GM21717 (cell line): ENCODE measurements at regions not wholly inside any gene's neighbourhood (a gene's known extent, or its start where the extent isn't known, plus 50 kb on each side); places are given as distances from the start of the nearest gene placed in this dataset.

Experiments used
- ATAC-seq: cut with Tn5 transposase; IDR thresholded peaks from one replicate; pipeline ENCODE4 v1.9.1; 2021; ENCODE audit warnings: mild to moderate bottlenecking, moderate library complexity; ENCODE audit not compliant: unreplicated experiment

DNA sequence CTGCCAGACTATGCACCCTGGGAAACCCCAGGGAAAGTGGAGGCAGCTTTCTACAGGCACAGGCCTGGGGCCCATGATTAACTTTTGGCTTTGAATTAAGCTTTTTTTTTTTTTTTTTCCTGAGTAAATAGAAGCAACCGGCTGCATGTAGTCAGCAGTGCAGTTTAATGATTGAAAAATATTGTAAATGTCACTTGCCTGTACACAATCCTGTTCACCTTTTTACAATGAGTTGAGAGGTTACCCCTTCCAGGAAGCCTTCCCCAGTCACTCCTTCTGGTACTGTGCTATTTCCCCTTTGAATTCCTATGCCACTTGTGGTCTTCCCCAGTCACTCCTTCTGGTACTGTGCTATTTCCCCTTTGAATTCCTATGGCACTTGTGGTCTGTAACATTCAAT is 475.6 kb downstream of the TDRD15 start:
- ATAC-seq: no peak

DNA sequence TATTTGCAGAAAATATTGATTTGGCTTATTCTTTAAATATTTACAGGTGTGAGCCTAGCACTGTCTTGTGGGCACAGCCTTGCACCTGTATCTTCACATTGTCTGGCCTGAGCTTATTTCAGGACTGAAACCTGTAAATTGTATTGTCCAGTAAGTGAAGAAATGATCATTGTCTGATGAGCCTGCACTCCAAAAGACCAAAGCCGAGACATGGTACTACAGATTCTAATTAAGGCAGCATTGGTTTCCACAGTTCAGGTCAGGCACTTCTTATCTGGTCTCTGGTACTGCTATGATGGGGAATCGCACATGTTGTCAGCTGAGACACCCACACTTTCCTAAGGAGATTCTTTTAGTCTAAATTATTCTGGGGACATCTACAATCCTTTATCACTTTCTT is 479.0 kb downstream of the TDRD15 start:
- ATAC-seq: no peak

DNA sequence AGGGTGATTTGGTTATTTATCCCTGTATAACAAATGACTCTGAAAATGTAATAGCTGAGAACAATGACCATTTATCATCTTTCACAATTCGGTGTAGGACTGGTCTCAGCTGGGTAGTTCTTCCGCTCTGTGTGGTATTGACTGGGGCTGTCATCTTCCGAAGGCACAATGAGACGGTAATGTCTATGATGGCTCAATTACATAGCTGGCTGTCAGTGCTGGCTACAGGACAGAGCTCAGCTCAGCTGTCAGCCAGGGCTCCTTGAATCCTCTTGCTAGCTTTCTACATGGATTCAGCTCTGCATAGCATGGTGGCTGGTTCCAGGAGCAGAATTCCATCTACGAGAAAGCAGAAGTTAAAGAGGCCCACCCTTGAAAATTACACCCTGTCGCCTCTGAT is 483.8 kb downstream of the TDRD15 start:
- no peak for ATAC-seq

DNA sequence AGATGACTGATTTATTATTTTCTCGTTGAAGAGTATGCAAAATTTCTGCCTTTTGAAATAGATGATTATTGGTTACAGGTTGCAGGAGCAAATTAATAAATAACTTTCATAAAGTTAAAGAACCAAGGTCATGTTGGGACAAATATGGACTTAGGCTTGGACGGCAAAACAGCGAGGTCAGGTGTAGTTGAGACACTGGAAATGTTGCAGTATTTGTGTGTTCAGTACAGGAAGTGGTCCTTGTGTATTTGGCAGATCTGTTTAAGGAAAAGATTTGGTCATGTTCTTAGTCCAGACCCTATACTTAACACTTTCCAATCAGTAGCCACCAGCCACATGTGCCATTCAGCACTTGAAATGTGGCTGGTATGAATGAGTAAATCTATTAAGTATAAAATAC is 486.5 kb downstream of the TDRD15 start:
- no peak for ATAC-seq

DNA sequence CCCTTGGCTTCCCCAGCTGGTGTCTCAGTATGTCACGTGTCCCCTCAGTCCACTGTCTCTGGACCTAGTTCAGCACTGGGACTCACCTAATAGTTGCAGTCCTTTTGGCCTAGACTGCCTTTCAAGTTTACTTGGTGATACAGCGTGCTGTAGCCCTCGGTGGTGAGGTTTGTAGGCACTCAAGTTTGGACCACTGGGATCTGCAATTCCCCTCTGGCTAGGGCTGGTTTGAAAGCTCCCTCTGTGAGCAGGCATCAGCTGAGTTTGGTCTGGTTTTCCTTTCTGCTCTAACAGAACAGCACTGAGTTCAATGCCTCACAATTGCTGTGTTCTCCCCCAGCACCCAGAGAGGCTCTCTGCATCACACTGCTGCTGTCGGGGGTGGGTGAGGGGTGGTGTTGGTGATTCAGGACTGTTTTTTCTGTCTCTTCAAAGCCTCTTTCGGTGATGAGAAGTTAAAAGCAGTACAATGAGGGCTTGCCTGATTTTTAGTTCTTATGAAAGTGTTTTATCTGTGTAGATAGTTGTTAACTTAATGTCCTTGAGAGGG is 494.2 kb downstream of the TDRD15 start:
- no peak for ATAC-seq

DNA sequence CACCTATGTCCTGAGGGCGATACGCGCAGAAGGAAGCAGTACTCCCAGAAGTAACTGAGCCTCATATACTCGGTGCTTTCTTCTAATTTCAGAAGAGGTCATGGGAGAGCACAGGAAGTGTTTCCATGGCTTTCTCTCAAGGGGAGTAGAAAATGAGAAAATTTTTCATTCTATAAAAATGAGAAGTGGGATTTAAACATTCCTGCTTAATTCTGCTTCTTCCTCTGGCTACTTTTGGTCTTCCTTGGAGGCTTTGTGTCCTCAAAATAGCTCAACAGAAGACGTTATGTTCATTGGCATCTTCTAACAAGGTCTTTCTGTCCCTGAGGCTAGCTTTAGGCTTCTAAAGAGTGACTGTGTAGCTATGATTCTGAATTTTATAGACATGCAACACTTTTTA is 497.0 kb downstream of the TDRD15 start:
- no peak for ATAC-seq

DNA sequence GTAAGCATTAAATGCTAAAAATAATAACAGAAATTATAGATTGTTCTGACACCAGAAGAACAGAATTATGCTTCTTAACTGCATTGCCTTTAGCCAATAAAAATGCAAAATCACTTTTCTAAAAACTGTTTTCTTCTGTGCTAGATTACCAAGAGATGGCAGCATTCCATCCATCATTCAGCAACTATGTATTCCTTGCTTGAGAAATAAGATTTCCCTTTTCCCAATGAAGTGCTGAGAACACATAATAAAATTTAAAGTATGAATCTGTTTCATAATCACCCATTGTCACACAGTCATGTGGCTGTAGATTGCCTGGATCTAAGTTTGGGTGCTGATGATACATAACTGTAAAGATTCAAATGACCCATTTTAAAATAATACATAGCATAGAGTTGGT is 504.2 kb downstream of the TDRD15 start:
- no peak for ATAC-seq

DNA sequence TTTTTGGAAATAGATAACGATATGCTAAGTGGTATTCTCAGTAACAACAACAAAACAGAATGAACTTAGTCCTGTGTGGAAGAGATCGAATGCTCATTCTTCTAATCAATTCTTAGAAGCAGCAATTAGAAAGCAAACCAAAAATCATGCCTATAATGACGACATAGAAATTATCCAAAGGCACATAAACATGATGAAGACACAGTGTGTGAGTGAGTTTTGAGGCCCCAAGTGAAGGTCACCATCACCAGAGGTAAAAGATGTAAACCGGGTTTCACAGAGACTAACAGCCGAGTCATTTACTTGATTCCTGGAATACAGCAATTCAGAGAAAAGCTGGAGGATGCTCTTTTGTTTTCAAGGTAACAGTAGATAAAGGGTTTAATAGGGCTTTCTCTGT is 509.2 kb downstream of the TDRD15 start:
- no peak for ATAC-seq

DNA sequence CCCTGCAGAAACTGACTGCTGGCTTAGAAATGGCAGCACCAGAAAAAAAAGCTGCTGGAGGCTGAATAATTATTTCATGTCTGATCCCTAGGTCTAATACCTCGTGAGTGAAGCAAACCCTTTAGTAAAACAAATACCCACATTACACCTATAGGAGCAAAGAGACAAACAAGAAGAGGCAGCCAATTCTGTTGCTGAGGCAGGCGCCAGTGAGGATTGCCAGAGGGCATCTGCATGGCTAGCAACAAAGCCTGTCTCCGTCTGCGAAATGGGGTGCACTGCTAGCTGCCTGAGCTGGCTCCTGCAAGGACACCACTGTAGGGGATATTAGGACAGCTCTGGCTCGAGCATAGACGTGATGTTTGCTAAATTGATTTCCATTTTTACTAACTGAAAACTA is 509.7 kb downstream of the TDRD15 start:
- ATAC-seq: no peak

DNA sequence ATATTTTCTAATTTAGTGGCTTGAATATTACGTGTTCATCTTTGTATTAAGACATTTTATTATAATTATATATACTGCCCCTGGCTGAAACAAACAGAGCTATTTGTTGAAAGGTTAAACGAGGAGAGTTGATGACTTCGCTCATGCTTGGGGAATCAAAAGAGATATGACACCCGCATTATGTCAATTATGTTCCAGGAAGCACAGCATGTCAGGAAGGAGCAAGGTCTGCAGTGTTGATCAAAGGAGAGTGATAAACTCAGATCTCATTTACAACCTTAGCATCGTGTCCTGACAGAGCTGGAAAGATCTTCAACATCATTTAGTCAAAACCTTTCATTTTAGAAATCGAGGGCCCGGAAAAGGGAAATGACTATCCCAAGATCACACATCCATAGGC is 510.1 kb downstream of the TDRD15 start:
- no peak for ATAC-seq

DNA sequence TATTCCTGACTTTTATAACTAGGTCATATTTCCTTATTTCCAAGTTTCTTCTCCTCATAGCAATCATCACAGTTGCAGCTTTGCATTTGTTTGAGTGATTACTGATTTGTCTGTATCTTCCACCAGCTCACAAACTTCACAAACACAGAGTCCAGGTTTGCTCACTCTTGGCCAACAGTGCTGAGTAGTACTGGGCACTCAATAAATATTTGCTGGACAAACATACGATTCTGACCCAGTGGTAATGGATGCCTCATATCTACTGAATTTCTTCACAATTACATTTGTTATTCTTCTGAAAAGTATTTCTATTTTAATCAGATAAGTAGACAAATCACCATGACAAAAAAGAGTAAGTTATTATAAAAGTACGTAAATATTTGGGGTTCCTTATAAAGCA is 516.3 kb downstream of the TDRD15 start:
- ATAC-seq: no peak

DNA sequence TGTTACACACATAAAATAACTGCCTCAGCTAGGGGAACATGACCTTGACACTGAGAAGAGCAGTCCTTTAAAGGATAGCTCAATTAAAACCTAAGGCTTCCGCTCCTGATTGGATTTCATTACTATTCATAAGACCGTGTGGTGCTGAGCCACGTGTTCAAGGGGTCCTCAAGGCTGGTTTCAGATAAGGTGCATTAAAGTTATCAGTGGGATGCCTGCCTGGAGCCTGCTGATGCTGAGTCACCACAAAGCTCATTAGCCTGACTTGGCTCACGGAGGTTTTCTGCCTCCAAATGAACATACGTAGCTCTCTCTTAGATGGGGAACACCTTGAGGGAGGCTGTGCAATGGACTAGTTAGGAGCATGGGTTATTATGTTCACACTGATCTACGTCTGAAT is 518.9 kb downstream of the TDRD15 start:
- ATAC-seq: no peak

DNA sequence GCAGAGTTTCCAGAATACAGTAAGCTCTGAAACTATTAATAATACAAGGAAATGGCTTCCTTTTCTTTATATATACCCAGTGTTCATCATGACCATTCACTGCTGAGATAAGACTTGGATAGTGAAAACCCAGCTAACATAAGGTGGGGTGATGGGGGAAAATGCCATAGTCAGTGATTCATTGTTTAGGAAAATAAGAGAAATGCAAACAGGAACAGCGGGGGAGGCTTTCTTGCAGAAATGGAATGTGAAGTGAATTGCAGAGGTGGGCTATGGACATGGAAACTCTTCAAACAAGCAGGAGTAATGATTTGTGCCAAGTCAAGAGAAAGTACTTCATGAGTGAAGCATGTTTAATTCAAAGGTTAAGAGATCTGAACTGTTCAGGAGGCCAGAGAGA is 519.4 kb downstream of the TDRD15 start:
- ATAC-seq: no peak

DNA sequence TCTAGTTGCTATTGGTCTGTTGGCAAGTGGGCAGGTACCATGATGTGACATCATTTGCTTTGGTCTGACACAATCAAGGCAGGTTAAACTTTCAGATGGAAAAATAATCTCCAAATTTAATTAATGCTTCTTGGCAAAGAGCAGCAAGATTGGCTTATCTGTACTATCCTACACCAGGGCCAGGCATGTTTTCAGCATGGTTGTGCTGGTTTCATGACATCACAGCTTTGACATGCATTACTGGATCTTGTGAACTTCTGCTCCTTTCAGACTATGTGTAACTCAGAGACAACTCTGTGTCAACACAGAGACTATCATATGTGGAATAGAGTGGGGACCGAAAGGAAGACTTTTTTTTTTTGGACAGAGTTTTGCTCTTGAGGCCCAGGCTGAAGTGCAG is 520.5 kb downstream of the TDRD15 start:
- ATAC-seq: no peak

DNA sequence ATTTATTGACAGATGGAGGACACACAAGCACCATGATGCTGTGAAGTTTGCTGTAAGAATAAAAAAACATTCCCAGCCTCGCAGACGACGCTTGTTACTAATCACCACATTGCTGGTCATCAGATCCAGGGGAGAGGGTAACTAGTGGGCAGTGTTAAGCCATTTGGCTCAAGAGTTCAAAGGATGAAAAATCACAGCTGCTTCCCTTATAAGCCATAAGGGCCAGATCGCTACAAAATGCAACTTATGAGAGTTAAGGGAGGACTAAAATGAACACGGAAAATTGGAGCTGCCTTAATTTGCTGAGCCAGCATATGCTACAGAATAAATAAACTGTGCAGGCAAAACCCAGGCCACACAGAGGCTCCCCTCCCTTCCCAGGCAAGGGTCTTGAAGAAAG is 522.6 kb downstream of the TDRD15 start:
- ATAC-seq: no peak

DNA sequence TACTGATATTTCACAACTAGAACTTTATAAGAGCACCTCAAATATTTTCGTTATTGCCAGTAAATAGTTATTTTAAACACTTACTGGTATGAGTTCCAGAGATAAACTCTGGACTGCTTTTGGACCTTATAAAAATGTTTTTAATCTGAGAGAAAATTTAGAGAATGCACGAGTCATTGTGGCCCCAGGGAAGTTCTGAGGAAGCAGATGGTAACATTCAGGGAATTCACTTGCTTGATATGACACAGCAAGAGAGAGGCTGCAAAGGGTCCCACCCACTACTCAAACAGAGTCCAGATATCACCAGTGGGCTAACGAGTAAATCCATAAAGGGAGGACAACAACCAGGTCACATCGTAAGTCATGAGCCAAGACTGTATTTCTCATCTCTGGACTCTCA is 526.8 kb downstream of the TDRD15 start:
- ATAC-seq: no peak

DNA sequence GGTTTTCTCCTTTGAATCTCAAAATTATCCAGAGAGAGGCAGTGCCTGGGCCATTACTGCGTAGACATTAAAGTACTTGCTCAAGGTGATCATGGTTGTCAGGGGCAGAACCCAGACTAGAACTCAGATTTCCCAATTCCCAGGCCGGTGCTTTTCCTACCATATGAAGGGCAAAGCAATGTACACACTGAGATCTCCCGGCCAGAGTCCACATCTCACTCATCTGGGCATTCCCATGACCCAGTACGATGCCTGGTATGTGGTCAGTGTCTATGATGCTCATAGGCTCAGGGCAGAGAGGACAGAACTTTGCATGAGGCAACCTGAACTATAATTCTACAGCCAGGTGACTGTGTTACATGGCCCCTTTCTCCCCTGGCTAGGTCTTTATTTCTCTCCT is 531.4 kb downstream of the TDRD15 start:
- ATAC-seq: no peak

DNA sequence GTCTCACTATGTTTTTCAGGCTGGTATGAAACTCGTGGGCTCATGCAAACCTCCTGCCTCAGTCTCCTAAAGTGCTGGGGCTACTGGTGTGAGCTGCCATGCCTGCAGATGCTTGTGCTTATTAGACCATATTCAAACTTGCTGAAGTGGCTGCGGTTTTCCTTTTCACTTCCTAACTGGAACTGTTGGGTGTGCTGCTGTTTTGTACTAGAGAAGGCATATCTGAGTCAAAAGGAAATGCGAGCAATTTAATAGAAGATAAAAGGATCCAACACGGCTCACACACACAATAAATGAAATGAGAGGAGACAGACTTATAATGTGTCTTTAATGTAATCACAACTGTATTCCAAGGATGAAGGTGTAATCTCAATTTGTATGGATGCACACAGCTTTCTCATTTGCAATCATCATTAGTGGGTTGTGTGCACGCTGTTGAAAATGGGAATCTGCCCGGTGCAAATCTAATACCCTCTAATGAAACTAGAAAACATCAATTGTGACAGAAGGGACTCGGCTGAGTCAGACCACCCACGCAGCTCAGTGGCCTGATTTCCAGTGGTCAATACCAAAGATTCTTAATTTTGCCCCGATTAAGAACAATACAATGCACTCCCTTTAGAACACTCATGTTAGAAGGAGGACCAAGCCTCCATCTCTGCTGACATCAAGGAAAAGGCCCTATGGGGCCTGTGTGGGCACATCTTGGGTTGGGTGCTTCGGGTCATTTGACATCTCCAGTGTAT is 532.7 kb downstream of the TDRD15 start:
- ATAC-seq: no peak

DNA sequence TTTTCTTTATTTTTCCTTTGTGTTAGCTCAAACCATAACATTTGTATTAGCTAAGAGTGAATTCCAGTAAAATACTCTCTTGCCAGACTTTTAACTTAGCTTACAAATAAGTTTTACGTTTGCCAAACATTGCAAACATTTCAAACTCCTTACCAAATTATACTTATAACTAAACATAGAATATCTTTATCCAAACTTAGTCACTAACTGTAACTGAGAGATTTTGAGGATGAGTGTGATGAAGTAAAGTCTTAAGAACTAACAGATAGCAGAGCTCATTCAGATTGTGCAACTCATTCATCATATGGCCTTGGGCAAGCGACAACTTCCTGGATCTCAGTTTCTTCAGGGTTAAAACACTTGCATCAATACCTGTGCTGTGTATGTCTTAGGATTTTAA is 533.7 kb downstream of the TDRD15 start:
- no peak for ATAC-seq

DNA sequence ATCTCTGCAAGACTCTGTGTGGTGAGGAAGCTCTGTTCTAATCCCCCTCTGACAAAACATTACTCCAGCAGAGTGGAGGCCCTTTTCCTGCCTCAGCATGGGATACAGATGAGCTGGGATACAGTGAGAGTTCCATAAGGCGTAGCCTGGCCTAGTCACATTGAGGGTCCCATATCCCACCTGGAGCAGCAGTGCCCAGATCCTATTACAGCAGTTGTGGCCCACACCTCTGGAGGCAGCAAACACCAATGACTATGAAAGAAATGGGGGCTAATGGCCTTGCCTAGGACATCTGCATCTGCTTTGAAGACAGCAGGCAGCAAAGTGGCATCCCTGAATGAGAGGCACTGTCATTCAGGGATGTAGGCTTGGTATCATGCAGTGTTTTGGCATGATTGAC is 534.5 kb downstream of the TDRD15 start:
- ATAC-seq: no peak

DNA sequence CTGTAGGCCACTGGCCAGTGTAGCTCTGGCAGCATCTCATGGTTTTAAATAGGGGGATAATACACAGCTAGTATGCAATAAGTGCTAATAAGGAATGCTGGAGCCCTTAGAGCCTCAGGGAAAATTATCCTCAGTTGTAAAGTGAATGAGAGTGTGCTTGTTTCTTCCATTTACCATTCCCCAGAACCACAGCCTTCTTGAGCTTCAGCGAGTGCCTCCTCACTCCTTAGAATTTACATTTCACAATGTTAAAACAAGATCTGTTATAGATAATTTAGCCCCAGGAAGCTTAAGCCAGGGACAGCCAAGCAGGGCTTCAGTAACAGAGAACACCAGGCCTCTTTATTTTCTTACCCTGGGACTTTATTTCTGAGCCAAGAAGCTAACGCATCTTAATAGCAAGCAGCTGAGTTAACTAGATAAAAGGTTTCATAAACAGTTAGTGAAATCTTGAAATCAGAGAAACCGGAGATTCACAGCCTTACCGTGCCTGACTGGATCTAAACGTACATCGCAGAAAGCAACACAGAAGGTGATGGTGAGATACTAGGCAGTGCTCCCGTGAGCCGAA is 535.2 kb downstream of the TDRD15 start:
- ATAC-seq: no peak

DNA sequence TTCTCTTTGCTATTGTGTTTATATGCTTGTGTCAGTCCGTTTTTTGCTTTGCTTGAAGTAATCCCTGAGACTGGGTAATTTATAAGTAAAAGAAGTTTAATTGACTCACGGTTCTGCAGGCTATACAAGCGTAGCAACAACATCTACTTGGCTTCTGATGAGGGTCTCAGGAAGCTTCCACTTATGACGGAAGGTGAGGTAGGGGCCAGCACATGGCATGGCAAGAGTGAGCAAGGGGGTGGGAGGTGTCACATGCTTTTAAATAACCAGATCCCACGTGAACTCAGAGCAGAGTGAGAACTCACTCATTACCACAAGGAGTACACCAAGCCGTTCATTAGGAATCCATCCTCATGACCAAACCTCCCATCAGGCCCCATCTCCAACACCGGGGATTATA is 540.3 kb downstream of the TDRD15 start:
- no peak for ATAC-seq

DNA sequence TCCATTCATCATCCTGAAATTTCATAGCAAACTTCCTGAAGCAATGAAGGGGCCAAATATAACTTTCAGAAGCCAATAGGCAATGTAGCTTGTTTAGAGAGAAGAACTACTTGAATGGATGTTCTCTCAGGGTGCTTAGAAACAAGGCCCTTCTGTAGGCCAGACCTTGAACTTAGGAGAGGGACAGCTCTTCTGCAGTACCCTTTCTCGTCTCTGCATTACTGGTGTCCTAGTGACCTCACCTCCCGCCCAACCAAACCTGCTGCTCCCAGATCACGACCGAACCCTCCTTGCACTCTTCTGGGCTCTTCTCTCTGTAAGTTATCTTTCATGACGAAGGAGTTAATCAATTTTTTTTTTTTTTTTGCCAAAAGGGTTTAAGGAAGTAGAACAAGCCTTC is 543.9 kb downstream of the TDRD15 start:
- no peak for ATAC-seq
